ENCODE measurements at regions not wholly inside any gene's neighbourhood (a gene's known extent, or its start where the extent isn't known, plus 50 kb on each side); places are given as distances from the start of the nearest gene placed in this dataset.
"Not testable (repeated sequence)": the region's sequence is repeated elsewhere in the genome, so short reads cannot be mapped to it uniquely, and the experiment has no call there.

GRCh38 chr20:48148916-48149672, 363.8 kb upstream of the SULF2 start:
- DNase-seq, result no peak

GRCh38 chr20:48148020-48148419, 362.7 kb upstream of the SULF2 start:
- no peak for DNase-seq

GRCh38 chr20:48147311-48147710, 362.0 kb upstream of the SULF2 start:
- DNase-seq, result no peak

GRCh38 chr20:48146877-48147276, 361.6 kb upstream of the SULF2 start:
- DNase-seq, result no peak

- no peak for DNase-seq
These were observed 361.0 kb upstream of the SULF2 start for GRCh38 chr20:48146308-48146707.

- DNase-seq, result no peak
These were observed 358.3 kb upstream of the SULF2 start for GRCh38 chr20:48143435-48144081.

- no peak for DNase-seq
These were observed 357.2 kb upstream of the SULF2 start for GRCh38 chr20:48142516-48142773.

GRCh38 chr20:48141660-48142515, 356.6 kb upstream of the SULF2 start:
- DNase-seq, result no peak

- no peak for DNase-seq
These were observed 354.2 kb upstream of the SULF2 start for GRCh38 chr20:48139262-48140041.

GRCh38 chr20:48132834-48133233, 347.6 kb upstream of the SULF2 start:
- no peak for DNase-seq

- DNase-seq, result peak; percentile 94
These were observed 346.3 kb upstream of the SULF2 start for GRCh38 chr20:48131581-48131980.

- DNase-seq, result peak; percentile 52
These were observed 344.2 kb upstream of the SULF2 start for GRCh38 chr20:48129345-48129942.

GRCh38 chr20:48128436-48128835, 343.2 kb upstream of the SULF2 start:
- DNase-seq, result no peak

GRCh38 chr20:48127964-48128363, 342.7 kb upstream of the SULF2 start:
- peak; percentile 28 for DNase-seq

GRCh38 chr20:48127133-48127532, 341.9 kb upstream of the SULF2 start:
- not testable (repeated sequence) for DNase-seq

GRCh38 chr20:48126227-48126740, 341.0 kb upstream of the SULF2 start:
- no peak for DNase-seq

- no peak for DNase-seq
These were observed 339.7 kb upstream of the SULF2 start for GRCh38 chr20:48124960-48125359.

GRCh38 chr20:48124181-48124782, 339.0 kb upstream of the SULF2 start:
- DNase-seq, result no peak

GRCh38 chr20:48120120-48120519, 334.8 kb upstream of the SULF2 start:
- DNase-seq, result no peak

- not testable (repeated sequence) for DNase-seq
These were observed 334.1 kb upstream of the SULF2 start for GRCh38 chr20:48119389-48119788.

- DNase-seq, result no peak
These were observed 330.2 kb upstream of the SULF2 start for GRCh38 chr20:48115502-48115901.
